Mucosa of rectum (tissue), 2 donors: ENCODE measurements at regions not wholly inside any gene's neighbourhood (a gene's known extent, or its start where the extent isn't known, plus 50 kb on each side); places are given as distances from the start of the nearest gene placed in this dataset.

Experiments
- H3K27ac ChIP-seq, 2 donors: one replicate each; pipeline ENCODE4 v1.7.0; 2013; ENCODE audit warnings: inconsistent platforms in 2 of 2, low read depth in 2 of 2, low read length in 2 of 2
- H3K27me3 ChIP-seq, 2 donors: one replicate each; pipeline ENCODE4 v1.7.0; 2013; ENCODE audit warnings: low read length in 2 of 2; ENCODE audit not compliant: control insufficient read depth in 2 of 2, insufficient read depth in 2 of 2
- H3K36me3 ChIP-seq, 2 donors: one replicate each; pipeline ENCODE4 v1.7.0; 2013; ENCODE audit warnings: low read length in 2 of 2; ENCODE audit not compliant: control insufficient read depth in 2 of 2, insufficient read depth in 2 of 2
- H3K4me1 ChIP-seq, 2 donors: one replicate each; pipeline ENCODE4 v1.7.0; 2013; ENCODE audit warnings: low read length in 2 of 2, mild to moderate bottlenecking in 1 of 2; ENCODE audit not compliant: control insufficient read depth in 2 of 2, insufficient read depth in 2 of 2
- H3K4me3 ChIP-seq, 2 donors: one replicate each; pipeline ENCODE4 v1.7.0; 2013; ENCODE audit warnings: low read length in 2 of 2
- H3K9ac ChIP-seq, 2 donors: one replicate each; pipeline ENCODE4 v1.7.0; 2013; ENCODE audit warnings: low read length in 2 of 2, low read depth in 1 of 2, mild to moderate bottlenecking in 1 of 2
- H3K9me3 ChIP-seq, 2 donors: one replicate each; pipeline ENCODE4 v1.7.0; 2013; ENCODE audit warnings: low read length in 2 of 2; ENCODE audit not compliant: control insufficient read depth in 2 of 2
- donor health status: healthy.
- donor health status: Normal muscosa, but diverticular disease.

DNA sequence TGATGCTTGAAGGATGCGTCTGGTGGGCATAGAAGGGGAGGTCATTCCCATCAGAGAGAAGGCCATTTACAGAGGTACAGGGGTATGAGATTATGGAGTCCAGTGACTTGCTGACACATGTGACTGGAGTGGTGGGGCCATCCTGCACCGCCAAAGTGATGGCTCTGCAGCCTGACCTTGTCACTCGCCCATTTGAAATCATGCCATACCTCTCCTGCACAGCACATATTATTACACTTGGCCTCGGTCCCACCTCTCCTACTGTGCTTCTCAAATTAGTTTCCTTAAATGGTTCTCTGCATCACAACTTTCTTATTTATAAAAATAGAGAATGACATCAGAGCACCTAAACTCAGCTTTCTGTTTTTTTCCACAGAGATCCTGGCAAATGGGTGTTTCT, 60.7 kb upstream of the HAND2 start:
- Histone ChIP-seq H3K9ac (no peak overlapping the region), H3K9me3 (no peaks in the 10 kb centered on the region), H3K4me1 (no peaks in the 10 kb centered on the region), H3K4me3 (no peak overlapping the region), H3K27ac (no peak overlapping the region), H3K36me3 (no peaks in the 10 kb centered on the region), H3K27me3 (no peaks in the 10 kb centered on the region)

DNA sequence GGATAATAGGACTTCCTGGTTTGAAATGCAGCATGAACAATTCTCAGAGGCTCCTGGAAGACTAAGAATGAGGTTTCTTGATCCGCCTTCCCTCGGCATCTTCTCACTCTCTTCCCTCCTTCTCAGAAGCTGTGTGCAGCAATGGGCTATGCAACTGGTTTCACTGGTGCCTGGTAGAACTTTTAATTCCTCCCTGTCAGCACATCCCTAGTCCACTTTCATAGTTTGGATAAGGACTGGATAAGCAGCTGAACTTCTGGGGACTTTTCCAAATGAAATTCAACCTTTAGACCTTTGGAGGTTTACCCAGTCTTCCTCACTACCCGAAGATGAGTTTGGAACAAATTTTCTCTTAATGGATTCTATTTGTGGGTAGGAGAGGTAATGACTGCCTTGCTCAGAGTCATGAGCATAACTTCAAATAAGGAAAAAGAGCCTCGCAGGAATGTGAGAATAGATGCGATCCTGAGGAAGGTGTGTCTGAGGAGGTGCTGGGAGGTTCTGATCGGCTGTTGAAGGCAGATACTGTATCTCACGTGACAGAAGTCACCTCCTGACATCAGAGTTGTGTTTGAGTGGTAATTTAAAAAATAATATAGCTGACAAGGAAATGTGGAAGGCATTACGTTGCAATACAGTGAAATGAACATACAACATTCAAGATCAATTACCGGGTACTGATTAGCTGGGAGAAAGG, 56.0 kb upstream of the HAND2 start:
- H3K9ac ChIP-seq, result no peak overlapping the region
- H3K36me3 ChIP-seq, result no peaks in the 10 kb centered on the region
- no peak overlapping the region for H3K27ac ChIP-seq
- H3K4me3 ChIP-seq, result no peak overlapping the region
- no peaks in the 10 kb centered on the region for H3K9me3 ChIP-seq
- H3K4me1 ChIP-seq, result no peaks in the 10 kb centered on the region
- H3K27me3 ChIP-seq, result no peaks in the 10 kb centered on the region

DNA sequence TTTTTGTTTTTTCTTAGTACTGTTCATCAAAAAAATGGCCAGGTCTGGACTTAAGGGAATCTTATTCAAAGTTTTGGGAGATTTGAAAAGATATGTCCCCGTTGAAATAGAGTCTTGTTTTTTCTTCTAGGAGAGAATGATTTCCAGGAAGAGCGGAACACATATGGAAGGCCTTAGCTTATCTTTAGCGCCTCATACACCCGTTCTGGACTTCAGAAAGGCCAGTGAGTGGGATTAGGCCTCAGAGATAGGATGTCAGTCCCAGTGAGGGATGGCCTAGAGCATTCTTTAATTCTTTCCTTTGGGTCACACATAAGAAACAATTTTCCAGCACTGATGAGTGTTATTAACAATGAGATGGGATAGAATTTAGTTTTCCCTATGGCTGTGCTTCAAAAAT, 54.5 kb upstream of the HAND2 start:
- no peaks in the 10 kb centered on the region for H3K36me3 ChIP-seq
- no peak overlapping the region for H3K27ac ChIP-seq
- H3K9me3 ChIP-seq, result no peaks in the 10 kb centered on the region
- H3K27me3 ChIP-seq, result no peaks in the 10 kb centered on the region
- H3K4me1 ChIP-seq, result no peaks in the 10 kb centered on the region
- H3K9ac ChIP-seq, result no peak overlapping the region
- H3K4me3 ChIP-seq, result no peak overlapping the region
